ENCODE measurements at regions not wholly inside any gene's neighbourhood (a gene's known extent, or its start where the extent isn't known, plus 50 kb on each side); places are given as distances from the start of the nearest gene placed in this dataset.

- no peak overlapping the region for H3K4me3 ChIP-seq (ENCODE audit: low read depth, low read length)
- DNase-seq (ENCODE audit: low read depth), result no peak
These were observed 206.6 kb upstream of the PPP2R3A start for GRCh38 chr3:135758961-135759360.

- no peak for DNase-seq (ENCODE audit: low read depth)
These were observed 205.9 kb upstream of the PPP2R3A start for GRCh38 chr3:135759651-135760050.

GRCh38 chr3:135760581-135760980 is 204.9 kb upstream of the PPP2R3A start:
- no peak for DNase-seq (ENCODE audit: low read depth)

More at GRCh38 chr3:135759651-135760050, 205.9 kb upstream of the PPP2R3A start:
- no peak overlapping the region for H3K4me3 ChIP-seq (ENCODE audit: low read depth, low read length)

GRCh38 chr3:135762188-135762856 is 203.2 kb upstream of the PPP2R3A start:
- DNase-seq (ENCODE audit: low read depth), result no peak

More at GRCh38 chr3:135760581-135760980, 204.9 kb upstream of the PPP2R3A start:
- H3K4me3 ChIP-seq (ENCODE audit: low read depth, low read length), result no peak overlapping the region

GRCh38 chr3:135766115-135766514 is 199.4 kb upstream of the PPP2R3A start:
- DNase-seq (ENCODE audit: low read depth), result no peak

More at GRCh38 chr3:135762188-135762856, 203.2 kb upstream of the PPP2R3A start:
- no peak overlapping the region for H3K4me3 ChIP-seq (ENCODE audit: low read depth, low read length)

GRCh38 chr3:135771760-135772159 is 193.8 kb upstream of the PPP2R3A start:
- no peak overlapping the region for H3K4me3 ChIP-seq (ENCODE audit: low read depth, low read length)
- DNase-seq (ENCODE audit: low read depth), result no peak

More at GRCh38 chr3:135766115-135766514, 199.4 kb upstream of the PPP2R3A start:
- H3K4me3 ChIP-seq (ENCODE audit: low read depth, low read length), result no peak overlapping the region

DNA sequence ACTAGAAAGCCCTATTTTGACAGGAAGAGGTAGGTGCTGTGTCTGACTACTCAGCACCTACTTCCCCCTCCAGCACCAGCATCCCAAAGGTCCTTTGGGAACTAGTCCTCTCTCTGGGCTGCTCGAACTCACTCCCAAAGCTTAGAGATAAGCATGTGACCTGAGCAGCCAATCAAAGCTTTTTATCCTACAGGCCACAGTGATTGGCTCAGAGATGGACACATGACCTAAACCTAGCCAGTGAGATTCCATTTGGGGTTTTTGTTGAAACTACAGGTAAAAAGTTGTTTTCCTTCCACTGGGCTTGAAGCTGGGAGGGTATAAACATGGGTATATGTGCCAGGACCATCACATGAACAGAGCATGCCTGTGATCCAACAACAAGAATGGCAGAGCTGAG is 186.5 kb upstream of the PPP2R3A start:
- no peak overlapping the region for H3K4me3 ChIP-seq (ENCODE audit: low read depth, low read length)
- no peak for DNase-seq (ENCODE audit: low read depth)

DNA sequence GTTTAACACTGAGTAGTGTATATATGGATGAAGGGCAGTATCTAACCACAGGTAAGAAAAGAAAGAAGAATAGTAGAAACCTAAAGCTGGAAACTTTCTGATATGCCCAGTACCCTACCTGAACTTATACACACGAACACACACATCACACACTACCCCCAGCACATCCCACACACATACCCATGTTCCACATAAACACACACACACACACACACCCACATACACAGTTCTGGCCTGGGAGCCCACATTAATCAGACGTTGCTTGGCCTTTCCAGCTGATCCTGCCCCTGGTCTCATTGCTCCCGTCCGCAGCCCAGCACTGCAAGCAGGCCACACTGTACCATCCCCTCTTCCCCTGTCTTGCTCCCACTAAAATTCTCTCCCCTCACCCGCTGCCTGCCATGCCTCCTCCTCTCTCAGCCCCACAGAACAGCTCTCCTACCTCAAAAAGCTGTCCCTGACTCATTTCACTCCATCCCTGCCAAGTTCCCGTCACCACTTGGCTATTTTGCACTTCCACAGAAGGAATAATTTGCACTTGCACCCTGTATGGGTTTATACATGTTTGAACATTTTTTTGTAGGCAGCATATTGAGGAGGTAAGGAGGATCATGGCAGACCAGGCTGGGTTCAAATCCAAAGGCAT is 185.8 kb upstream of the PPP2R3A start:
- no peak for DNase-seq (ENCODE audit: low read depth)
- H3K4me3 ChIP-seq (ENCODE audit: low read depth, low read length), result no peak overlapping the region

- no peak overlapping the region for H3K4me3 ChIP-seq (ENCODE audit: low read depth, low read length)
- no peak for DNase-seq (ENCODE audit: low read depth)
These were observed 184.3 kb upstream of the PPP2R3A start for GRCh38 chr3:135781026-135781815.

DNA sequence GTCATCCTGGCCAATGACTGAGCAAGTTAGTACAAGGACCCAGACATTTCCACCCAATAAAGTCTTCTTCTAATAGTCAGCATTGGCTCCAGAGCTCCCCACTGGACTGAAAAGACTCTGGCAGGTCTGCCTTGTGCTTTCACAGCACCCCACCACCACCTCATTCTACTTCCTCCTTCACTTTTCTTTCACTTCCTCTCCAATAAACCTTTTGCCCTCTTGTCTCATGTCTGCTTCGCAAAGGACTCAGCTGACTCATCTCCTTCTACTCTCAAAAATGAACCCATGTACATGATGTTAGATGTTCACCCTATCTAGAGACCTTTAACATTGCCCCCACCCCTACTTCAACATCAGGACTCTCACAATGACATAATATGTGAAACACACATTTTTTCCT is 181.0 kb upstream of the PPP2R3A start:
- no peak for DNase-seq (ENCODE audit: low read depth)
- H3K4me3 ChIP-seq (ENCODE audit: low read depth, low read length), result no peak overlapping the region

DNA sequence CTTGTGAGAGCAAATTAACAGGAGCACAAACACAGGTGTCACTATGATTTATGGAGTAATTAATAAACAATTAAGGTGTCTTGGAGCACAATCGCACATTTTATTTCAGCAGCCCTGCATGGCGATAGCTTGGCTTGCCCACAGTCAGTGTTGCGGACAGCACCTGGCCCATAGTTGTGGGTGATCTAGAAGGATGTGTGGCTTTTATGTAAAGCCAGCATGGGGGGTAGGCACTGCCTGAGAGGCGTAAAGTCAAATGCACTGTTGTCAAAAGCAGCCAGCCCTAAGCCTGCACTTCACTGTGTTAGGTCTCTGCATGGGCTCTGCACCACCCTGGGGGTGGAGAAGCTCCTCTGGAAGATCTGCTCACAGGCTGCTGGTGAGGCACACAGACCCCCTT is 177.4 kb upstream of the PPP2R3A start:
- H3K4me3 ChIP-seq (ENCODE audit: low read depth, low read length), result no peak overlapping the region
- DNase-seq (ENCODE audit: low read depth), result no peak

DNA sequence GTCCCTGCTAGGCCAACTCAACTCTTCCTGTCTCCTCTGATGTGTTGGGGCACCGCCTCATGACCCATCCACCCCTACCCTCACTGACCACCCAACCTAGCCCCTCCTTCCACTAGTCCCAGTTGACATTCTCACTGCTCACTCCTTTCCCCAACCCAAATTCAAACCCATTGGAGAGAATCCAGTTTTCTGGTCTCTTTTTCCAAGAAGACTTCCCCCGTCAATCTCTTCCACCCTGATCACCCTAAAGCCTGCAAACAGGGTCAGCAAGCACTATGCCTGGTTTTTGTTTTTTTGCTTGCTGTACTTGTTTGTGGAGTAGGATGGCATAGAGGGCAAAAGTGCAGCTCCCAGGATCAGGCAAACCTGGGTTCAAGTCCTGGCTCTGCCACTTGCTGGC is 176.6 kb upstream of the PPP2R3A start:
- no peak overlapping the region for H3K4me3 ChIP-seq (ENCODE audit: low read depth, low read length)
- DNase-seq (ENCODE audit: low read depth), result no peak

DNA sequence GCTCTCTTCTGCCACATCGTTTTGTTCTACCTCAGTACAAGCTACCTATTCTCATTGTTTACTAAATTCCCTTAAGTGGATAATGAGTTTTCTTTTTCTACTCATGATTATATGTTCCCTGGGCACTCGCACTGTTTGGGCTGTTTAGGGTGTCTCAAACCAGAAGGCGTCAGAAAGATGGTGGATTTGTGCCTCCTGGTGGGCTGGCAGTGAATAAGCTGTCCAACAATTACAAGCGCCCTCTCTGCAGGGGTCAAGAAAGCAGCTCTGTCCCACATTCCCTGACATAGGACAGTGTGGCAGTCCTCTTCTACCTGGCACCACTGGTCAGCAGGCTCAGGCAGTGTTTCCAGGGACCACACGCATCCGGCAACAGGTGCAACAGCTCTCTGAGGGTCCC is 173.4 kb upstream of the PPP2R3A start:
- no peak overlapping the region for H3K4me3 ChIP-seq (ENCODE audit: low read depth, low read length)
- DNase-seq (ENCODE audit: low read depth), result no peak

- no peak overlapping the region for H3K4me3 ChIP-seq (ENCODE audit: low read depth, low read length)
- DNase-seq (ENCODE audit: low read depth), result no peak
These were observed 172.6 kb upstream of the PPP2R3A start for GRCh38 chr3:135792858-135793475.

DNA sequence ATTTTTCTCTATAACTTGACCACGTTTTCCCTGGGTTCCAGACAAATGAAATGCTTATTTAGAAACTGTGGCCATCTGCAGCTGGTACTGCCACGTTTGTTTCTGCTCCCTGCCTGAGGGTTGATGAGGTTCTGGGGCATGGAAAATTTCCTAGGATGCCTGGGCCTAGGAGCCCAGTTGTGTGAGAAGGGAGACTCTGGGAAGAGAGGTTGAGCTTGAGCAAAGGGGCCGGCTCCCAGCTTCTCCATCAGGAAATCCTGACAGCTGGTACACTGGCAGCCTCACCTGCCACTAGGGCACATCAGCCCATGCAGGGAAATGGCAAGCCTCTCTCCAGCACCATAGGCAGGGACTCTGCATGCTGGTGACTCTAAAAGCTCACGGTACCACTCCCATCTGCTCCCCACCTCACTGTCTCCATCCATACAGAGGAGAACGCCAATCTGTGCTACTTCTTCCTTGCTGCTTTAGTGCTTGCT is 165.4 kb upstream of the PPP2R3A start:
- H3K4me3 ChIP-seq (ENCODE audit: low read depth, low read length), result no peak overlapping the region
- no peak for DNase-seq (ENCODE audit: low read depth)

- no peak for DNase-seq (ENCODE audit: low read depth)
- no peak overlapping the region for H3K4me3 ChIP-seq (ENCODE audit: low read depth, low read length)
These were observed 164.5 kb upstream of the PPP2R3A start for GRCh38 chr3:135801018-135801417.

DNA sequence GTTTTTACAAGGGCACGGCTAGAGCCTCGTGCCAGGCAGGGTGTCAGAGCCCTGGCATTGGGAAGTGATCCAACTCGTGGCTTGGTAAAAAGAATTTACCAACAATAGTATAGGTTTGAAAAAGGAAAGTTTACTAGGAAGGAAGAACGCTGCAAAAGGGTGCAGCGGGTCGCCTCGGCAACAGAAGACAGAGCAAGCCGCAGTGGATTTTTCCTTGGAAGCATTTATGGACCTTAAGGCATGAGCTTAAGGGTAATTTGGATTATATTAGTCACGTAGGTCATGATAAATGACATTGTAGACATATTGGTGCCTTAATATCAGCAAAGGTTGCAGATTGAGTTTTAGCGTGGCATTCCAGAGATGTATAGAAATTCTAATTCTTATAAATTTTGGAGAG is 163.4 kb upstream of the PPP2R3A start:
- no peak for DNase-seq (ENCODE audit: low read depth)
- no peak overlapping the region for H3K4me3 ChIP-seq (ENCODE audit: low read depth, low read length)

DNA sequence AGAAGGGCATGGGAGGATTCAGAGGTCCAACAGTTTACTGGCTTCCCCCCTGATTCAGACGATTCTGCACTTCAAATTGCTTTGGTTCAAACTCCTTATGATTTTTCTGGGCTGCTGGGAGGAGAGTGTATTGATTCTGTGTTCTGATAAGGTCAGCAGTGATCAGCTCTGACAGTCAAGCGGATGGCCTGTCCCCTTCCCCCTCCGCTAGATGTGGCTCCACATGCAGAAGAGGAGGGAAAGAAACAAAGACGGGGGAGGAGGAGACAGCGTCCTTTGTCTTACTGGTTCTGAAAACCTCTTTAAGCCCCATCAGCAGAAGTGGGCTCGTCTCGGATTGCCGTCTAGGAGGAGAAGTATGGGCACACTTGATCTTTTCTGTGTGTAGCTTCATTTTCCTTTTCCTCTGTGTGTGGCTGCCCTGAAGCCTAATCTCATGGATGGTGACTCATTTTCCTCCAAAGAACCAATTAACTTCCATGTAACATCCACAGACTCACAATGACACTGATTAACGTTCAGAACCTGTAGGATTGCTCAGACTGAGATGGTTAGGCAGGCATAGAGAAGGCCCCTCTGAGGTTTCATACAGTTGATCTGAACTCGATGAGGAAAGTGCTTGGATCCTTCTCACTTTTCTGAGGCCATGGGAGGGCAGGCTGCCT is 162.4 kb upstream of the PPP2R3A start:
- no peak overlapping the region for H3K4me3 ChIP-seq (ENCODE audit: low read depth, low read length)
- no peak for DNase-seq (ENCODE audit: low read depth)

GRCh38 chr3:135805752-135806151 is 159.8 kb upstream of the PPP2R3A start:
- no peak for DNase-seq (ENCODE audit: low read depth)
- no peak overlapping the region for H3K4me3 ChIP-seq (ENCODE audit: low read depth, low read length)
